Astrocyte of the spinal cord (primary cell): ENCODE measurements at regions not wholly inside any gene's neighbourhood (a gene's known extent, or its start where the extent isn't known, plus 50 kb on each side); places are given as distances from the start of the nearest gene placed in this dataset.

Experiments used
- DNase-seq: peaks from one replicate; pipeline ENCODE4 v3.0.0; 2011; ENCODE audit warnings: low read depth, low spot score
- H3K4me3 ChIP-seq: 2 replicates; pipeline ENCODE4 v1.5.1; 2011; ENCODE audit warnings: low read depth, mild to moderate bottlenecking, low read length, moderate library complexity
- CTCF ChIP-seq: IDR thresholded peaks from 2 replicates; pipeline ENCODE4 v1.5.1; 2012; ENCODE audit warnings: low read depth, mild to moderate bottlenecking, low read length, inconsistent platforms
- in situ Hi-C: cut with HindIII; loops from 2 replicates; pipeline ENCODE4 v1.10.0; 2017; ENCODE audit warnings: low sequenced_read_pairs

- in situ Hi-C loops, result no loop called here
- no peak overlapping the region for H3K4me3 ChIP-seq
- no peak for TF ChIP-seq CTCF
- DNase-seq, result no peak
Measured at GRCh38 chr20:24771542-24772061, 177.5 kb upstream of the CST7 start.

GRCh38 chr20:24772667-24773066 lies 176.4 kb upstream of the CST7 start:
- no peak for DNase-seq
- H3K4me3 ChIP-seq, result no peak overlapping the region
- in situ Hi-C loops, result no loop called here
- TF ChIP-seq CTCF, result no peak

- in situ Hi-C loops, result no loop called here
Measured at GRCh38 chr20:24773168-24773567, 175.9 kb upstream of the CST7 start.

GRCh38 chr20:24773751-24774201 lies 175.3 kb upstream of the CST7 start:
- H3K4me3 ChIP-seq, result no peak overlapping the region
- DNase-seq, result peak; percentile 96
- in situ Hi-C loops, result no loop called here
- TF ChIP-seq CTCF, result no peak

More at GRCh38 chr20:24773168-24773567, 175.9 kb upstream of the CST7 start:
- TF ChIP-seq CTCF, result no peak
- H3K4me3 ChIP-seq, result no peak overlapping the region
- peak; percentile 64 for DNase-seq

- H3K4me3 ChIP-seq, result no peak overlapping the region
- in situ Hi-C loops, result no loop called here
- no peak for DNase-seq
- TF ChIP-seq CTCF, result no peak
Measured at GRCh38 chr20:24775966-24776365, 173.1 kb upstream of the CST7 start.

- H3K4me3 ChIP-seq, result no peak overlapping the region
- no peak for DNase-seq
- no peak for TF ChIP-seq CTCF
- in situ Hi-C loops, result no loop called here
Measured at GRCh38 chr20:24776755-24777271, 172.3 kb upstream of the CST7 start.
